Caco-2 (cell line): ENCODE measurements at regions not wholly inside any gene's neighbourhood (a gene's known extent, or its start where the extent isn't known, plus 50 kb on each side); places are given as distances from the start of the nearest gene placed in this dataset.

ENCODE experiments used
- BruUV-seq: library from RNA; stranded (reverse); fragments of 400-500 nt; replicated peaks from 2 replicates; lab custom pipeline; 2021; lab: Mats Ljungman, UMichigan
- CTCF ChIA-PET: fragments of 300-600 bp; sonication (Branson Sonifier 250); formaldehyde crosslinking; loops from one replicate; lab custom pipeline; 2022; ENCODE audit warnings: antibody characterized with exemption; lab: Charles Lee
- POLR2A ChIA-PET: fragments of 300-600 bp; sonication (Branson Sonifier 250); formaldehyde crosslinking; loops from one replicate; lab custom pipeline; 2022; ENCODE audit warnings: antibody characterized with exemption; lab: Charles Lee
- DNase-seq, 2 experiments: peaks; one replicate each; pipeline versions ENCODE4 v3.0.0 to v3.0.0-alpha.2; 2020 to 2022
- H3K27me3 ChIP-seq: replicated peaks from 2 replicates; pipeline ENCODE4 v1.6.0; 2011; ENCODE audit warnings: low read length; ENCODE audit not compliant: control insufficient read depth, insufficient read depth
- H3K36me3 ChIP-seq: 2 replicates; pipeline ENCODE4 v1.5.1; 2011; ENCODE audit warnings: low read length; ENCODE audit not compliant: control insufficient read depth, insufficient read depth
- H3K4me1 ChIP-seq: fragments of 250-450 bp; sonication (Bioruptor Pico); 2 replicates; pipeline ENCODE4 v1.5.1; 2020; ENCODE audit warnings: mild to moderate bottlenecking
- H3K4me3 ChIP-seq: 2 replicates; pipeline ENCODE4 v1.5.1; 2011; ENCODE audit warnings: low read depth, mild to moderate bottlenecking, control low read depth, low read length
- H3K9me3 ChIP-seq: fragments of 250-450 bp; sonication (Bioruptor Pico); 2 replicates; pipeline ENCODE4 v1.5.1; 2020; ENCODE audit warnings: mild to moderate bottlenecking, moderate library complexity
- H3K27ac Mint-ChIP-seq: one replicate; pipeline ENCODE4 v1.8.0; 2022; ENCODE audit warnings: mixed read lengths; ENCODE audit not compliant: unreplicated experiment
- H3K27me3 Mint-ChIP-seq: one replicate; pipeline ENCODE4 v1.8.0; 2022; ENCODE audit warnings: mixed read lengths; ENCODE audit not compliant: insufficient read depth, unreplicated experiment
- H3K36me3 Mint-ChIP-seq: one replicate; pipeline ENCODE4 v1.8.0; 2022; ENCODE audit warnings: mild to moderate bottlenecking, mixed read lengths; ENCODE audit not compliant: insufficient read depth, unreplicated experiment
- H3K4me1 Mint-ChIP-seq: one replicate; pipeline ENCODE4 v1.8.0; 2022; ENCODE audit warnings: low read depth, mixed read lengths; ENCODE audit not compliant: unreplicated experiment
- H3K4me3 Mint-ChIP-seq: one replicate; pipeline ENCODE4 v1.8.0; 2022; ENCODE audit warnings: mild to moderate bottlenecking, moderate library complexity, mixed read lengths; ENCODE audit not compliant: unreplicated experiment
- H3K9me3 Mint-ChIP-seq: one replicate; pipeline ENCODE4 v1.8.0; 2022; ENCODE audit warnings: mixed read lengths; ENCODE audit not compliant: unreplicated experiment
- CTCF ChIP-seq, 2 experiments: fragments of 200-600 bp in 1 of 2; IDR thresholded peaks; 1 replicate in 1 of 2; 2 replicates in 1 of 2; pipeline versions ENCODE4 v1.5.1 to v1.8.0; 2011 to 2022; ENCODE audit warnings: antibody characterized with exemption in 1 of 2, control low read depth in 1 of 2, inconsistent platforms in 1 of 2, low read depth in 1 of 2, low read length in 1 of 2, mild to moderate bottlenecking in 1 of 2, moderate library complexity in 1 of 2; ENCODE audit not compliant: insufficient read depth in 1 of 2, severe bottlenecking in 1 of 2, unreplicated experiment in 1 of 2
- intact Hi-C: fragments of 100-400 bp; cut with micrococcal nuclease; formaldehyde crosslinking; loops from one replicate; pipeline ENCODE4 v1.10.0; 2022; ENCODE audit not compliant: unreplicated experiment

GRCh38 chr3:6132684-6133432, 728.1 kb upstream of the GRM7 start:
- no peaks in the 10 kb centered on the region for H3K36me3 ChIP-seq
- intact Hi-C loops: no loop called here
- Mint-ChIP-seq H3K4me3 (no peak overlapping the region), H3K27me3 (no peaks in the 10 kb centered on the region), H3K9me3 (no peaks in the 10 kb centered on the region), H3K36me3 (no peaks in the 10 kb centered on the region), H3K4me1 (no peaks in the 10 kb centered on the region), H3K27ac (no peak overlapping the region)
- TF ChIP-seq CTCF (IDR thresholded peaks at IDR 0.05; ENCODE audit: insufficient read depth in 1 of 2, low read depth in 1 of 2, low read length in 1 of 2, severe bottlenecking in 1 of 2, unreplicated experiment in 1 of 2): no peak
- no peaks in the 10 kb centered on the region for H3K4me1 ChIP-seq
- no peak for DNase-seq
- no peaks in the 10 kb centered on the region for H3K27me3 ChIP-seq
- POLR2A ChIA-PET: no interaction called here
- no peaks in the 10 kb centered on the region for H3K9me3 ChIP-seq
- H3K4me3 ChIP-seq: no peak overlapping the region
- BruUV-seq: no TSS peak
- CTCF ChIA-PET: no interaction called here

- no peaks in the 10 kb centered on the region for H3K36me3 Mint-ChIP-seq
- BruUV-seq: no TSS peak
- Histone ChIP-seq H3K27me3 (no peaks in the 10 kb centered on the region), H3K36me3 (no peaks in the 10 kb centered on the region), H3K9me3 (no peaks in the 10 kb centered on the region), H3K4me1 (no peaks in the 10 kb centered on the region), H3K4me3 (no peak overlapping the region)
- intact Hi-C loops: no loop called here
- no peaks in the 10 kb centered on the region for H3K9me3 Mint-ChIP-seq
- H3K27ac Mint-ChIP-seq: no peak overlapping the region
- POLR2A ChIA-PET: no interaction called here
- no peak for DNase-seq
- no peaks in the 10 kb centered on the region for H3K4me1 Mint-ChIP-seq
- CTCF ChIA-PET: no interaction called here
- no peak overlapping the region for H3K4me3 Mint-ChIP-seq
- H3K27me3 Mint-ChIP-seq: peaks cover 2% of the 10 kb centered on the region
- no peak for TF ChIP-seq CTCF (IDR thresholded peaks at IDR 0.05; ENCODE audit: insufficient read depth in 1 of 2, low read depth in 1 of 2, low read length in 1 of 2, severe bottlenecking in 1 of 2, unreplicated experiment in 1 of 2)
Observed at GRCh38 chr3:6142707-6143106, 718.2 kb upstream of the GRM7 start.

GRCh38 chr3:6147883-6148282, 713.0 kb upstream of the GRM7 start:
- intact Hi-C loops: no loop called here
- BruUV-seq: no TSS peak
- DNase-seq: no peak
- H3K27me3 ChIP-seq: no peaks in the 10 kb centered on the region
- H3K4me3 ChIP-seq: no peak overlapping the region
- H3K9me3 ChIP-seq: no peaks in the 10 kb centered on the region
- H3K4me1 ChIP-seq: no peaks in the 10 kb centered on the region
- Mint-ChIP-seq H3K36me3 (no peaks in the 10 kb centered on the region), H3K4me3 (no peak overlapping the region), H3K27me3 (peaks cover 3% of the 10 kb centered on the region), H3K4me1 (no peaks in the 10 kb centered on the region), H3K9me3 (no peaks in the 10 kb centered on the region), H3K27ac (no peak overlapping the region)
- TF ChIP-seq CTCF (IDR thresholded peaks at IDR 0.05; ENCODE audit: insufficient read depth in 1 of 2, low read depth in 1 of 2, low read length in 1 of 2, severe bottlenecking in 1 of 2, unreplicated experiment in 1 of 2): no peak
- ChIA-PET CTCF (no interaction called here), POLR2A (no interaction called here)
- H3K36me3 ChIP-seq: no peaks in the 10 kb centered on the region
